Fibroblast of gingiva (primary cell): ENCODE measurements at regions not wholly inside any gene's neighbourhood (a gene's known extent, or its start where the extent isn't known, plus 50 kb on each side); places are given as distances from the start of the nearest gene placed in this dataset.
"Not testable (repeated sequence)": the region's sequence is repeated elsewhere in the genome, so short reads cannot be mapped to it uniquely, and the experiment has no call there.

Source experiments
- DNase-seq: peaks from one replicate; pipeline ENCODE4 v3.0.0-alpha.2; 2011; ENCODE audit warnings: low read depth

GRCh38 chr5:53733853-53734252, 173.4 kb downstream of the NDUFS4 start:
- no peak for DNase-seq

- no peak for DNase-seq
Observed at GRCh38 chr5:53738105-53738504, 177.7 kb downstream of the NDUFS4 start.

- DNase-seq = no peak
Observed at GRCh38 chr5:53739111-53739510, 178.7 kb downstream of the NDUFS4 start.

DNA sequence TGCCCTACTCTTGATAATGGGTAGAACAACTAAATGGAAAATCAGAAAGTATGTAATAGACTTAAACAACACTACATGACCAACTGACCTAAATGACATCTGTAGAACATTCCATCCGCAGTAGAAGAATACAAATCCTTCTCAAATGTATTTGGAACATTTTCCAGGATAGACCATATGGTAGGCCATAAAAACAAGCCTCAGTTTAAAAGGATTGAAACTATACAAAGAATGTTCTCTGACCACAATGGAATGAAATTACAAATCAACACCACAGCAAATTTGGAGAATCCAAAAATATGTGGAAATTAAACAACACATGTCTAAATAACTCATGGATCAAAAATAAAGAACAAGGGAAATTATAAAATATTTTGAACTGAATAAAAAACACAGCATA, 189.2 kb downstream of the NDUFS4 start:
- peak; percentile 52 for DNase-seq

GRCh38 chr5:53752282-53752681, 191.8 kb downstream of the NDUFS4 start:
- not testable (repeated sequence) for DNase-seq

DNA sequence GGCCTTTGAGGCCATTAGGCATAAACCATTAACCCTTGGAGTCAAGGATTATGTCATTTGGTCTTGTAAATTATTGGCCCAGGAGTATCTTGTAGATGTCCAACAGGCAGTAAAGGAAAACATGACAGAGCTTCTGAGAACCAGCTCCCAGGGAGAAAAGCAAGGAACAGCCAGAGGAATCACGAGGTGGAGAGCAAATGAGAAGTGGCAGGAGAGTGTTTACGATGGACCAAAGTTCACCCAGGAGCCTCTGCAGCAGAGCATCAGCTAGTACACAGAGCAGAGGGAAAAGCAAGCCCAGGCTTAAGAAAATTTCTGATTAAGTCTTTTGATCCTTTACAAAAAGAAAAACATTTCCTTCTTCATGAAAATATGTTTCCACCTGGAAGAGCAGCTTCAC, 206.2 kb downstream of the NDUFS4 start:
- DNase-seq = no peak

DNA sequence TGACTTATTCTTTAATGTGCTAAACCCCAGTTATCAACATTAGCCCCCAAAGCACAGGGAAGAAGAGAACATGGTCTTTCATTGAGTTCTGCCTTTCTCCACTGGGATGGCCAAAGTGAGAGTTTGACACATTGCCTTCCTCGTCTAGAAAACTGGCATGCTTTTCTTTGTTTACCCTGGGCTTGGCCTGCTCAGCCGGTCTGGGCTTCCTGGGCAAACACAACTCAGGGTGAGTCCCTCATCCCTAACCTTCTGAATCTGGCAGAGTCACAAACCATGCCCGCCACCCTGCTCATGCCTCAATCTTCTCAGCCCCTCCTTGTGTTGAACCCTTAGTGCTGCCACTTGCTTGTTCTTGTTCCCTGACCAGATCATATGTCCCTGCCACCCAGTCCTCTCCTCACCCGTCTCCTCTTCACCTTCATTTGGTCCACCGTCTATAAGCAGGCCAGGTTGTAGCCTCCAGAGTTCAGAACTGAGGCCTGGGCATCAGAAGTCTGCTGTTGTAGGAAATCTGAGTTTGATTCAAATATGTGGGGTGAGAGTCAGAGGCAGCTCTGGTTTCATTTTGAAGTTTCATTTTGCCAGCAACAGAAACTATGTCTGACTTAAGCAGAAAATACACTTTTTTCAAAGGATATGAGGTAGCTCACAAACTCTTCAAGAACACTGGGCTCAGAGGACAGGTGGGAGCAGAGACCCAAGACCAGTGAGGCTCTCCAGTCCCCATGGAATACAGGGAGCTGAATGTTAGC, 217.6 kb downstream of the NDUFS4 start:
- DNase-seq = no peak

GRCh38 chr5:53779541-53779981, 219.1 kb downstream of the NDUFS4 start:
- DNase-seq = peak; percentile 29

DNA sequence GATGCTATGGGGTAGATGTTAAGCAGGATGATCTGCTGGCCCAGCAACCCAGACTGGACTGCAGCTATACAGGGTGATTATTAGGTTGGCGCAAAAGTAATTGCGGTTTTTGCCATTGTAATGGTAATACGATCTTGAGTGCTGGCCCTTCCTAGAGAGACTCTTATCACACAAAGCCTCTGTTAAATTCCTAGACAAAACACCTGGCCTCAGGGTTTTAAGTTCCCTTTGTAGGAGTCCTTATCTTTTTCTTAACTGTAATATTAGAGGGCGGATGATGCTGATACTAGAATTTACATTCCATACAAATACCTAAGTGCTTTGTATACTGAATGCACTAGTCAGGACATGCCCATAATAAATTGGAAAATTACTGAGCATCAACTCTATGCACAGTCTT, 222.2 kb downstream of the NDUFS4 start:
- DNase-seq = no peak

DNA sequence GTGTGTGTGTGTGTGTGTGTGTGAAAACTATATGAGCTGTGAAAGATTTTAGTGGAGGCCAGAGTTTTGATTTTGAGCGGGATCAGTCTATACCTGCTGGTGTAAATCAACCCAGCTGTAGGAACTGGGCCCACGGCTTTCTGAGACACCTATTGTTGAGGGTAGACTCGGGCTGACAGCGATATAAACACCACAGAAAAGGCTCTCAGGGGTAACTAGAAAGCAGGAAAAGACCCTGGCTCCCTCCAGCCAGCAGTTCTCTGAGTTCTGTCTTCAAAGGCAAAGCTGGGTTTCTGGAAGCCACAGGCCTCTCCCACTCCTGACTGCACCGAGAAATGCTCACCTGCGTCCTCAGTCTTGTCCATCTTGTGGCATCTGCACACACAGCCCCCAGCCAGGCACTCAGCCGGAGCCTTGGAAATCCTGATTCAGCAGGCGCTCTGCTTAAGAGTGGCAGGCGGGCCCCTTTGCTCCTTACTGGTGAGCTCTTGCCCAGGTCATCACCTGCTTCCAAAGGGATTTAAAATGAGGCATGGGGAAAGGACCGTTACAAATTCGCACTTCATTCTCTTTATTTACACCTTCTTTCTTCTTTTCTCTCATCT, 223.3 kb downstream of the NDUFS4 start:
- no peak for DNase-seq

GRCh38 chr5:53784596-53784995, 224.2 kb downstream of the NDUFS4 start:
- DNase-seq = no peak

GRCh38 chr5:53785924-53786323, 225.5 kb downstream of the NDUFS4 start:
- no peak for DNase-seq

- DNase-seq = no peak
Observed at GRCh38 chr5:53790026-53790425, 229.6 kb downstream of the NDUFS4 start.

- no peak for DNase-seq
Observed at GRCh38 chr5:53792338-53792737, 231.9 kb downstream of the NDUFS4 start.

DNA sequence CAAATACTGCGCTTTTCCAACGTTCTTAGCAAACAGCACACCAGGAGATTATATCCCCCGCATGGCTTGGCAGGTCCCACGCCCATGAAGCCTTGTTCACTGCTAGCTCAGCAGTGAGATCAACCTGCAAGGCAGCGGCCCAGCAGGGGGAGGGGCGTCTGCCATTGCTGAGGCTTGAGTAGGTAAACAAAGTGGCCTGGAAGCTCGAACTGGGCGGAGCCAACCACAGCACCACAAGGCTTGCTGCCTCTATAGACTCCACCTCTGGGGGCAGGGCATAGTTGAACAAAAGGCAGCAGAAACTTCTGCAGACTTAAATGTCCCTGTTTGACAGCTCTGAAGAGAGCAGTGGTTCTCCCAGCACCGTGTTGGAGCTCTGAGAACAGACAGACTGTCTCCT, 239.2 kb downstream of the NDUFS4 start:
- DNase-seq = not testable (repeated sequence)

DNA sequence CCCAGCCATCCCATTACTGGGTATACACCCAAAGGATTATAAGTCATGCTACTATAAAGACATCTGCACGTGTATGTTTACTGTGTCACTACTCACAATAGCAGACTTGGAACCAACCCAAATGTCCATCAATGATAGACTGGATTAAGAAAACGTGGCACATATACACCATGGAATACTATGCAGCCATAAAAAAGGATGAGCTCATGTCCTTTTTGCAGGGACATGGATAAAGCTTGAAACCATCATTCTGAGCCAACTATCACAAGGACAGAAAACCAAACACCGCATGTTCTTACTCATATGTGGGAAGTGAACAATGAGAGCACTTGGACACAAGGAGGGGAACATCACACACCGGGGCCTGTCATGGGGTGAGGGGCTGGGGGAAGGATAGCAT, 248.0 kb downstream of the NDUFS4 start:
- DNase-seq = not testable (repeated sequence)

- no peak for DNase-seq
Observed at GRCh38 chr5:53814819-53815218, 254.4 kb downstream of the NDUFS4 start.

DNA sequence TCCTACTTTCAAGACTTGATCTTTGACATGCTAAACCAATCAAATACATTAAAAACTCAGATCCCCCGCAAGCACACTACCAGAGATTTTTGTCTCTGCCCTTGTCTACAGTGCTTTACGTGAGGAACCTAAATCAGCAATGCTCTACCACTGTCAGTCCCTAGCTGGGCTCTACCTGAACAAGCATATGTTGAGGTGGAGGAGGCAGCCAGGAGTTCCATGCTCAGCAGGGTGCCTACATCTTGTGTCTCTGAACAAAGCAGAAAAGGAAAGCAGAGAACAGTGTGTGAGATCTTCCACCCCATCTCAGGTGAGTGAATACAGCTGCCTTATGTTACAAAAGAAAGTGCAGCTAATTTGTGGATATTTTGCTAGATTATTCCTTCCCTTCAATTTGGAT, 255.0 kb downstream of the NDUFS4 start:
- no peak for DNase-seq

DNA sequence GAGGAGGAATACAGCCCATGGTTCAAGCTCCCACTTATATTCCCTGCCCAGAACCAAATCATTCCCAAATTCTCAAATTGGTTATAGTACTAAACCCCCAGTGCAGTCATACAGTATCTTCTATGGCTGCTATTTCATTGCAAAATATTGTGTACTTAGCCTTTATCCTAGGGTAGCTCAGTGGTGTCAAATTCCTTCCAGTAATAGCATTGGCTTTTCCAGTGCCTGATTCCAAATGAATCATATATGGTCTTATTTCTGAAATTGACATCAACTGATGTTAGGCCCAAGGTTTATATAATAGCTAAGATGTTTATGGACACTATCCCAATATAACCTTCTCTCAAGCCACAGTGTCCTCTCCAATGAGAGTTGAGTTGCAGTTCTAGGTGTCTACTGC, 256.7 kb downstream of the NDUFS4 start:
- DNase-seq = peak; percentile 42

DNA sequence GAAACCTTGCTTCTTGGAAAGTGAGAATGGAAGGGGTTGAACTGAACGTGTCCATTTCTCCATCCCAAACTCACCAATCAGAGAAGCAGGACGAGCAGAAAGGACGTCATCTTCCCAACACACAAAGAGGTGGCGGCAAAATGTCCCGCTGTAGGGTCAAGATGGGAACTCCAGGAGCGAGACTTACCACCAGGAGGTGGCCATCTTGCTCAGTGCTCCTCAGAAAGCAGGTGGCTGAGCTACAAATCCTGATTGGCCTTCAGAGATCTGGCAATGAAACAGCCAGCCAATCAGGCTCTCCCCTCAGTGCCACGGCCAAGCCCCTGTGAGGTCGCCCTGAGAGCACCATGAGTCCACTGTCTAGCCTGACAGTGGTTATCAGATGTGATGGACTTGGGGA, 259.0 kb downstream of the NDUFS4 start:
- DNase-seq = no peak

DNA sequence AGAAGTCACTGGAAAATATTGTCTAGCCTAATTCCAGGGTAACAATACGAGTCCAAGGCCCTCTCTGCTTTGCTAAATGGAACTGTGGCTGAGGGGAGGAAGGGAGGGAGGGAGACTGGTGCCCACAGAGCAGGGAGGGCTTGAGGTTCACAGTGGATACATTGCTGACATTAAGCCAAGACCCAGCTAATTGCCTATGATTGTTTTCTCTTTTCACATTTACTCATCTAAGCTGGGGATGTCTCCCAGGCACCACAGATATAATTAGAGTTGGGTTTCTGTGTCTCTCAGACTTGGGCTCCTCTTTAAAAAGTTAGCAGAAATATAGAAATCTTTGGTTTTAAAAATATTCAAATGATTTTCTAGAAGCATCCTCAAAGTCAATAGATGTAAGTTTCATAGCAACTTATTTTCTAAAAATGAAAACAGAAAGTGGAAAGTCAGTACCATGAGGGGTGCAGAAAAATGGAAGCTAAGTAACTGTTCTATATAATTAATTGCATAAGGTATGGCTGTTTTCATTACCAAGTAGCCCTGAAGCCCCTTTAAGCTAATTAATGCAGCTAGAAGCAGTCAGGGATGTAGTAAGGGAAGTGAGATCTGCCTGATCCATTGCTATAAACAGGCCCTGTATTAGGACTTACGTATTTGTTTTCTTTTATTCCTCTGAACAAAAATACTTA, 259.8 kb downstream of the NDUFS4 start:
- DNase-seq = no peak

DNA sequence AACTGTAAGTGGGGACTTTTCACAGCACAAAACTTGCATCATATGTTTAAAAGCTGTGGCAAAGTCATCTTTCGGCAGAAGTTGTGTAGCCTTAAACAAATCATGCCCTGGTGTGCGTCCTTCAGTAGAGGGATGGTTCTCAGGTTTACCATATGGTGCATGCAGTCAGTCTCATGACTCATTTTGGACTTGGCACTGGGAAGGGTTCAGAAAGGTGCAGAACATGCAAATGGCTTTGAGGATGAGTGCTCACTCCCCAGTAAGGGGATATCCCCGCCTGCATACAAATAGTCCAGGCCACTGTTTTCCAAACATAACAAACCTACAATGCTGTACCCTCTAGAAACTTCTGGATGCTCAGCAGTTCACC, 260.3 kb downstream of the NDUFS4 start:
- no peak for DNase-seq

DNA sequence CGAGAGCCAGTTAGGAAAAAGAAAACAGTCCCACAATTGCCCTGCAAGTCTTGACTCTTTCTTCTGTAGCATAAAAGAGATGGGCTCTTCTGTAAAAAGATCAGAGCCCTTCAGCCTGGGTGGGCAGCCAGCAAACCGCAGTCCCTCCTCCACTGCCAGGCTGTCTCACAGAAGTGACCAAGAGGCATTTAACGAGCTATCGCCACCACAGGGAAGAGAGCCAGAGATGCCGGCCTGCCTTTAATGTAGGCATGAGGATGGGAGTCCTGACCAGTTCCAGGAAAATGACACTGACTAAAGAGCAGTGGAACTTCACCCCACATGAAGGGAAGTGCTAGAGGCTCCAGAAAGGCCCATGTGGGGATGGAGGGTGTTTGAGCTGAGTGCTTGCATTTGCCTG, 264.6 kb downstream of the NDUFS4 start:
- DNase-seq = no peak
